GM10266 (cell line): ENCODE measurements at regions not wholly inside any gene's neighbourhood (a gene's known extent, or its start where the extent isn't known, plus 50 kb on each side); places are given as distances from the start of the nearest gene placed in this dataset.

Source experiments
- DNase-seq: peaks from one replicate; pipeline ENCODE4 v3.0.0; 2012; ENCODE audit errors: extremely low spot score
- CTCF ChIP-seq: IDR thresholded peaks from 2 replicates; pipeline ENCODE4 v1.5.1; 2012; ENCODE audit warnings: mild to moderate bottlenecking, low read depth; ENCODE audit not compliant: control insufficient read depth, insufficient read depth; ENCODE audit errors: missing control alignments

GRCh38 chr10:123316776-123317175, 162.6 kb downstream of the BUB3 start:
- TF ChIP-seq CTCF, result no peak

GRCh38 chr10:123318516-123318915, 164.3 kb downstream of the BUB3 start:
- TF ChIP-seq CTCF, result no peak

More at GRCh38 chr10:123316776-123317175, 162.6 kb downstream of the BUB3 start:
- no peak for DNase-seq

GRCh38 chr10:123320091-123320490, 165.9 kb downstream of the BUB3 start:
- DNase-seq, result no peak
- TF ChIP-seq CTCF, result no peak

More at GRCh38 chr10:123318516-123318915, 164.3 kb downstream of the BUB3 start:
- DNase-seq, result no peak

GRCh38 chr10:123323884-123324283, 169.7 kb downstream of the BUB3 start:
- DNase-seq, result no peak
- no peak for TF ChIP-seq CTCF

GRCh38 chr10:123325663-123326190, 171.5 kb downstream of the BUB3 start:
- TF ChIP-seq CTCF, result no peak
- DNase-seq, result no peak

- no peak for TF ChIP-seq CTCF
- no peak for DNase-seq
Measured at GRCh38 chr10:123326674-123327073, 172.5 kb downstream of the BUB3 start.

- TF ChIP-seq CTCF, result no peak
- peak; percentile 38 for DNase-seq
Measured at GRCh38 chr10:123327450-123327849, 173.2 kb downstream of the BUB3 start.
